Astrocyte (in vitro differentiated cells and primary cell): ENCODE measurements at regions not wholly inside any gene's neighbourhood (a gene's known extent, or its start where the extent isn't known, plus 50 kb on each side); places are given as distances from the start of the nearest gene placed in this dataset.

Source experiments
- EZH2 ChIP-seq: IDR thresholded peaks from 2 replicates; pipeline ENCODE4 v1.6.1; 2012; ENCODE audit warnings: mild to moderate bottlenecking, low read length, inconsistent platforms; ENCODE audit not compliant: insufficient read depth
- TF ChIP-seq, protein P1 (sequence below): IDR thresholded peaks from 2 replicates; pipeline ENCODE4 v1.5.1; 2011; ENCODE audit warnings: low read depth, mild to moderate bottlenecking, inconsistent platforms, low read length, moderate library complexity; ENCODE audit not compliant: insufficient read depth

DNA sequence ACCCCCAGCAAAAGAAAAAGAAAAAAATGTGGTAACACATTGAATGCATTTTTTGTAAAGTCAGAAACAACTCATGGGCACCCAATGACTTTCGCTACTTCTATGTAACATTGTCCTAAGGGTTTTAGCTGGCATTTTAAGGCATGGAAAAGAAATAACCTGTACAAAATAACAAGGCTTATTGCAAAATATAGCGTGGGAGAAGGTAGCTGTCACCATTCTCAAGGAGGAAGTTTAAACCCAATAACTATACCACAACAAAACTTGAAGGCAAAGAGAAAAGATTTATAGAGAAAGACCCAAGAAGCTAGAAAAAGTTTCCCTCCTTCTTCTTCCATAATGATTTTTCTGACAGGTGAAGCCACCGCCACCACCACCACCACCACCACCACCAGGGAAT lies 55.7 kb upstream of the ACP3 start:
- TF ChIP-seq, protein P1, sequence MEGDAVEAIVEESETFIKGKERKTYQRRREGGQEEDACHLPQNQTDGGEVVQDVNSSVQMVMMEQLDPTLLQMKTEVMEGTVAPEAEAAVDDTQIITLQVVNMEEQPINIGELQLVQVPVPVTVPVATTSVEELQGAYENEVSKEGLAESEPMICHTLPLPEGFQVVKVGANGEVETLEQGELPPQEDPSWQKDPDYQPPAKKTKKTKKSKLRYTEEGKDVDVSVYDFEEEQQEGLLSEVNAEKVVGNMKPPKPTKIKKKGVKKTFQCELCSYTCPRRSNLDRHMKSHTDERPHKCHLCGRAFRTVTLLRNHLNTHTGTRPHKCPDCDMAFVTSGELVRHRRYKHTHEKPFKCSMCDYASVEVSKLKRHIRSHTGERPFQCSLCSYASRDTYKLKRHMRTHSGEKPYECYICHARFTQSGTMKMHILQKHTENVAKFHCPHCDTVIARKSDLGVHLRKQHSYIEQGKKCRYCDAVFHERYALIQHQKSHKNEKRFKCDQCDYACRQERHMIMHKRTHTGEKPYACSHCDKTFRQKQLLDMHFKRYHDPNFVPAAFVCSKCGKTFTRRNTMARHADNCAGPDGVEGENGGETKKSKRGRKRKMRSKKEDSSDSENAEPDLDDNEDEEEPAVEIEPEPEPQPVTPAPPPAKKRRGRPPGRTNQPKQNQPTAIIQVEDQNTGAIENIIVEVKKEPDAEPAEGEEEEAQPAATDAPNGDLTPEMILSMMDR = no peak
- TF ChIP-seq EZH2 = no peak
